Mesenchymal stem cell (in vitro differentiated cells and primary cell): ENCODE measurements at regions not wholly inside any gene's neighbourhood (a gene's known extent, or its start where the extent isn't known, plus 50 kb on each side); places are given as distances from the start of the nearest gene placed in this dataset.

ENCODE experiments used
- DNase-seq: peaks from one replicate; pipeline ENCODE4 v3.0.0-alpha.2; 2013
- H2AFZ ChIP-seq: one replicate; pipeline ENCODE4 v1.6.1; 2013; ENCODE audit warnings: low read depth, mild to moderate bottlenecking, control low read depth, inconsistent platforms, low read length, moderate library complexity
- H2AK5ac ChIP-seq: 2 replicates; pipeline ENCODE4 v1.6.1; 2013; ENCODE audit warnings: low read length, moderate library complexity, mild to moderate bottlenecking, inconsistent platforms; ENCODE audit not compliant: severe bottlenecking
- H2BK120ac ChIP-seq: one replicate; pipeline ENCODE4 v1.6.1; 2013; ENCODE audit warnings: low read depth, mild to moderate bottlenecking, inconsistent platforms, low read length, moderate library complexity
- H2BK12ac ChIP-seq, 2 experiments: one replicate each; pipeline ENCODE4 v1.6.1; 2013; ENCODE audit warnings: inconsistent platforms in 2 of 2, low read length in 2 of 2, mild to moderate bottlenecking in 2 of 2, moderate library complexity in 2 of 2, control low read depth in 1 of 2
- H2BK15ac ChIP-seq: one replicate; pipeline ENCODE4 v1.6.1; 2013; ENCODE audit warnings: mild to moderate bottlenecking, low read depth, inconsistent platforms; ENCODE audit not compliant: poor library complexity, severe bottlenecking
- H2BK5ac ChIP-seq: 2 replicates; pipeline ENCODE4 v1.6.1; 2013; ENCODE audit warnings: low read depth, mild to moderate bottlenecking, low read length, control low read depth, inconsistent platforms; ENCODE audit not compliant: poor library complexity, severe bottlenecking
- H3K14ac ChIP-seq, 2 experiments: one replicate each; pipeline ENCODE4 v1.6.1; 2013; ENCODE audit warnings: inconsistent platforms in 2 of 2, low read length in 2 of 2, control low read depth in 1 of 2, mild to moderate bottlenecking in 1 of 2, moderate library complexity in 1 of 2
- H3K18ac ChIP-seq, 2 experiments: one replicate each; pipeline ENCODE4 v1.6.1; 2013; ENCODE audit warnings: inconsistent platforms in 2 of 2, low read length in 2 of 2, control low read depth in 1 of 2, low read depth in 1 of 2, mild to moderate bottlenecking in 1 of 2
- H3K23ac ChIP-seq, 2 experiments: one replicate each; pipeline ENCODE4 v1.6.1; 2013; ENCODE audit warnings: inconsistent platforms in 2 of 2, low read length in 2 of 2, mild to moderate bottlenecking in 2 of 2, moderate library complexity in 2 of 2, control low read depth in 1 of 2
- H3K27ac ChIP-seq: 2 replicates; pipeline ENCODE4 v1.5.1; 2013; ENCODE audit warnings: mild to moderate bottlenecking, moderate library complexity, low read length, control low read depth, inconsistent platforms; ENCODE audit not compliant: poor library complexity, severe bottlenecking
- H3K27me3 ChIP-seq, 2 experiments: 2 replicates each; pipeline versions ENCODE4 v1.6.1 to v1.7.0; 2013; ENCODE audit warnings: low read length in 2 of 2, mild to moderate bottlenecking in 2 of 2, moderate library complexity in 2 of 2, control low read depth in 1 of 2, inconsistent platforms in 1 of 2; ENCODE audit not compliant: control insufficient read depth in 1 of 2, insufficient read depth in 1 of 2
- H3K36me3 ChIP-seq, 2 experiments: 2 replicates each; pipeline versions ENCODE4 v1.6.1 to v1.7.0; 2013; ENCODE audit warnings: low read length in 2 of 2, control low read depth in 1 of 2, inconsistent platforms in 1 of 2, low read depth in 1 of 2, mild to moderate bottlenecking in 1 of 2; ENCODE audit not compliant: insufficient read depth in 2 of 2, control insufficient read depth in 1 of 2
- H3K4ac ChIP-seq, 2 experiments: one replicate each; pipeline ENCODE4 v1.6.1; 2013; ENCODE audit warnings: inconsistent platforms in 2 of 2, low read length in 2 of 2, mild to moderate bottlenecking in 2 of 2, moderate library complexity in 2 of 2, control low read depth in 1 of 2, low read depth in 1 of 2
- H3K4me1 ChIP-seq: 2 replicates; pipeline ENCODE4 v1.6.1; 2013; ENCODE audit warnings: low read depth, low read length, control low read depth; ENCODE audit not compliant: control insufficient read depth, insufficient read depth
- H3K4me2 ChIP-seq: 2 replicates; pipeline ENCODE4 v1.6.1; 2013; ENCODE audit warnings: low read length, mild to moderate bottlenecking, inconsistent platforms; ENCODE audit not compliant: poor library complexity, severe bottlenecking
- H3K4me3 ChIP-seq, 2 experiments: 2 replicates each; pipeline versions ENCODE4 v1.5.1 to v1.7.0; 2013; ENCODE audit warnings: low read length in 2 of 2, mild to moderate bottlenecking in 2 of 2, control low read depth in 1 of 2, low read depth in 1 of 2; ENCODE audit not compliant: insufficient read depth in 1 of 2
- H3K79me1 ChIP-seq: replicated peaks from 2 replicates; pipeline ENCODE4 v1.6.1; 2013; ENCODE audit warnings: mild to moderate bottlenecking, control low read depth, low read length, inconsistent platforms; ENCODE audit not compliant: poor library complexity, severe bottlenecking
- H3K9ac ChIP-seq: 2 replicates; pipeline ENCODE4 v1.7.0; 2013; ENCODE audit warnings: mild to moderate bottlenecking, low read length, moderate library complexity
- H3K9me3 ChIP-seq: 2 replicates; pipeline ENCODE4 v1.7.0; 2013; ENCODE audit warnings: mild to moderate bottlenecking, low read length; ENCODE audit not compliant: control insufficient read depth
- H4K8ac ChIP-seq: one replicate; pipeline ENCODE4 v1.6.1; 2013; ENCODE audit warnings: inconsistent platforms, mild to moderate bottlenecking, low read length, moderate library complexity
- H4K91ac ChIP-seq: one replicate; pipeline ENCODE4 v1.6.1; 2013; ENCODE audit warnings: mild to moderate bottlenecking, low read length, inconsistent platforms
- WGBS: methylation state at CpG from one replicate; pipeline ENCODE4 v1.1.7; 2013; ENCODE audit warnings: mixed read lengths; 5-methylcytosine and 5-hydroxymethylcytosine counted together

- no peak overlapping the region for H4K8ac ChIP-seq
- H3K14ac ChIP-seq: no peak overlapping the region
- H4K91ac ChIP-seq: no peak overlapping the region
- DNase-seq: no peak
- no peak overlapping the region for H3K18ac ChIP-seq
- H2AFZ ChIP-seq: no peak overlapping the region
- H3K9me3 ChIP-seq: no peaks in the 10 kb centered on the region
- no peak overlapping the region for H3K9ac ChIP-seq
- H3K23ac ChIP-seq: no peak overlapping the region
- WGBS: 100% methylated on average over 1 of the region's 1 CpG
- no peak overlapping the region for H2BK15ac ChIP-seq
- no peak overlapping the region for H2BK12ac ChIP-seq
- no peaks in the 10 kb centered on the region for H3K79me1 ChIP-seq
- no peak overlapping the region for H2AK5ac ChIP-seq
- no peak overlapping the region for H2BK120ac ChIP-seq
- H3K4me2 ChIP-seq: no peak overlapping the region
- H3K4ac ChIP-seq: no peak overlapping the region
- H2BK5ac ChIP-seq: no peak overlapping the region
- no peaks in the 10 kb centered on the region for H3K36me3 ChIP-seq
- H3K27me3 ChIP-seq: no peaks in the 10 kb centered on the region
- H3K4me3 ChIP-seq: no peak overlapping the region
- no peak overlapping the region for H3K27ac ChIP-seq
- H3K4me1 ChIP-seq: no peaks in the 10 kb centered on the region
Observed at GRCh38 chr14:87813211-87813610, 179.8 kb downstream of the GALC start.

DNA sequence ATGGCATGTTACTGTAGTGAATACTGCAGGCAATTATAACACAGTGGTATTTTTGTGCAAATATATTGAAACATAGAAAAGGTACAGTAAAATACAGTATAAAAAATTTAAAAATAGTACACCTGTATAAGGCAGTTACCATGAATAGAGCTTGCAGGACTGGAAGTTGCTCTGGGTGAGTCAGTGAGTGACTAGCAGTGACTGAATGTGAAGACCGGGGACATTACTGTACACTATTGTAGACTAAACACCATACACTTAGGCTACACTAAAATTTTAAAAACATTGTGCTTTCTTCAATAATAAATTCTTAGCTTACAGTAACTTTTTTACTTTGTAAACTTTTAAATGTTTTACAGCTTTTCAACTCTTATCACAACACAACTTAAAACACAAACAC, 181.7 kb downstream of the GALC start:
- Histone ChIP-seq H2BK5ac (no peak overlapping the region), H3K18ac (no peak overlapping the region), H3K27ac (no peak overlapping the region), H3K27me3 (no peaks in the 10 kb centered on the region), H4K8ac (no peak overlapping the region), H2BK120ac (no peak overlapping the region), H3K4me1 (no peaks in the 10 kb centered on the region), H4K91ac (no peak overlapping the region), H3K9ac (no peak overlapping the region), H3K23ac (no peak overlapping the region), H3K36me3 (no peaks in the 10 kb centered on the region), H3K14ac (no peak overlapping the region), H3K79me1 (no peaks in the 10 kb centered on the region), H2BK12ac (no peak overlapping the region), H2AFZ (no peak overlapping the region), H3K4me3 (no peak overlapping the region), H2BK15ac (no peak overlapping the region), H3K4me2 (no peak overlapping the region), H3K4ac (no peak overlapping the region), H2AK5ac (no peak overlapping the region), H3K9me3 (no peaks in the 10 kb centered on the region)
- WGBS: no CpG with 5 or more reads among the region's 1 CpG
- DNase-seq: no peak

- no peaks in the 10 kb centered on the region for H3K79me1 ChIP-seq
- no peak overlapping the region for H3K18ac ChIP-seq
- WGBS: 80% methylated on average over 6 of the region's 6 CpGs
- H3K23ac ChIP-seq: no peak overlapping the region
- H3K14ac ChIP-seq: no peak overlapping the region
- H2BK15ac ChIP-seq: no peak overlapping the region
- H4K8ac ChIP-seq: no peak overlapping the region
- no peak overlapping the region for H3K27ac ChIP-seq
- H2AFZ ChIP-seq: no peak overlapping the region
- no peak for DNase-seq
- no peak overlapping the region for H3K4ac ChIP-seq
- no peaks in the 10 kb centered on the region for H3K27me3 ChIP-seq
- no peak overlapping the region for H3K4me2 ChIP-seq
- H2BK120ac ChIP-seq: no peak overlapping the region
- H3K9me3 ChIP-seq: no peaks in the 10 kb centered on the region
- H3K4me1 ChIP-seq: no peaks in the 10 kb centered on the region
- H2BK5ac ChIP-seq: no peak overlapping the region
- no peak overlapping the region for H2AK5ac ChIP-seq
- H2BK12ac ChIP-seq: no peak overlapping the region
- H3K4me3 ChIP-seq: no peak overlapping the region
- no peak overlapping the region for H3K9ac ChIP-seq
- no peak overlapping the region for H4K91ac ChIP-seq
- H3K36me3 ChIP-seq: no peaks in the 10 kb centered on the region
Observed at GRCh38 chr14:87810711-87811110, 182.3 kb downstream of the GALC start.

DNA sequence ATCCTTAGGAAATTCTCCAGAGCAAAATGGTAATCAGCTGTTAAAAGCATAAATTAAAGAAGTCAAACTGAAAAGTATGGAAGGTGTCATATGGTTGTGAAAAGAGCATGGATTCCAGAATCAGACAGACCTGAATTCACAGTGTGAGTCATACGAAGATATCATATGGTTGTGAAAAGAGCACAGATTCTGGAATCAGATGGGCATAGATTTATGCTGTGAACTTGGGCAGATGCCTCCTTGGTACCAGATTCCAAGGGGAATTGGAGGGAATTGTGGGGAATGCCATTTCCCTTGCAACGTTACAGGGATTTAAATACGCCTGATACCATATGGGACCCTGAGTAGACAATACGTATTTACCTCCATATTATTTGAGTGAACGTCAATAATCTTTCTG, 183.7 kb downstream of the GALC start:
- no peak overlapping the region for H4K8ac ChIP-seq
- H3K9ac ChIP-seq: no peak overlapping the region
- 75% methylated on average over 5 of the region's 5 CpGs for WGBS

More for the DNA sequence above, 183.7 kb downstream of the GALC start:
- Histone ChIP-seq H2BK12ac (no peak overlapping the region), H3K4me1 (peaks cover 2% of the 10 kb centered on the region), H2BK5ac (no peak overlapping the region), H2BK120ac (no peak overlapping the region), H3K36me3 (no peaks in the 10 kb centered on the region), H4K91ac (no peak overlapping the region), H3K27me3 (no peaks in the 10 kb centered on the region), H3K4me2 (no peak overlapping the region), H3K9me3 (no peaks in the 10 kb centered on the region), H3K4ac (no peak overlapping the region), H2AFZ (no peak overlapping the region), H3K23ac (no peak overlapping the region), H3K18ac (no peak overlapping the region), H3K4me3 (no peak overlapping the region), H3K27ac (no peak overlapping the region), H2AK5ac (no peak overlapping the region), H2BK15ac (no peak overlapping the region), H3K14ac (no peak overlapping the region), H3K79me1 (no peaks in the 10 kb centered on the region)
- no peak for DNase-seq
